ENCODE measurements at regions not wholly inside any gene's neighbourhood (a gene's known extent, or its start where the extent isn't known, plus 50 kb on each side); places are given as distances from the start of the nearest gene placed in this dataset.

DNA sequence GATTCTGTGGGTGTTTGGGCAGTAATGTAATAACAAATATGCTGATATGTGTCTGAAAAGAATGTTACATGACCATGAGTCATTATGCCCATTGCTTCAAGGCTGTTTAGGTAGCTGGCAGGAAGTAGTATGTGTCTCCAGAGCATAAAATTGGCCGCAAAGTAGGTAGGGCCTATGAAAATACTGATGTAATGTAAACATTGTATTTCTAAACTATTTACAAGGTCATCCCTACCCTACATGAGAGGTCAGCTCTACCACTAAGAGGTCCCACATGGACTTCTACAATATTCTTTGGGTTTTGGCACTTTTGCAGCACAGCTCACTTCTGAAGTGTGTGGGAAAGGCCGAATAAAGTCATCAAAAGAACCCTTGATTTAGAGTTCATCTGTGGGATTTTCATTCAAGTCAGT is 301.9 kb downstream of the AHR start (continued):
- TF ChIP-seq ZNF572 (CRISPR knock-in tag; IDR thresholded peaks at IDR 0.05), result no peak
- no peak for TF ChIP-seq CREM (IDR thresholded peaks at IDR 0.05)
- TF ChIP-seq CREM (CRISPR knock-in tag; IDR thresholded peaks at IDR 0.05), result no peak
- no peak for TF ChIP-seq ATAD3A (CRISPR knock-in tag; IDR thresholded peaks at IDR 0.05)
- TF ChIP-seq, protein P1, sequence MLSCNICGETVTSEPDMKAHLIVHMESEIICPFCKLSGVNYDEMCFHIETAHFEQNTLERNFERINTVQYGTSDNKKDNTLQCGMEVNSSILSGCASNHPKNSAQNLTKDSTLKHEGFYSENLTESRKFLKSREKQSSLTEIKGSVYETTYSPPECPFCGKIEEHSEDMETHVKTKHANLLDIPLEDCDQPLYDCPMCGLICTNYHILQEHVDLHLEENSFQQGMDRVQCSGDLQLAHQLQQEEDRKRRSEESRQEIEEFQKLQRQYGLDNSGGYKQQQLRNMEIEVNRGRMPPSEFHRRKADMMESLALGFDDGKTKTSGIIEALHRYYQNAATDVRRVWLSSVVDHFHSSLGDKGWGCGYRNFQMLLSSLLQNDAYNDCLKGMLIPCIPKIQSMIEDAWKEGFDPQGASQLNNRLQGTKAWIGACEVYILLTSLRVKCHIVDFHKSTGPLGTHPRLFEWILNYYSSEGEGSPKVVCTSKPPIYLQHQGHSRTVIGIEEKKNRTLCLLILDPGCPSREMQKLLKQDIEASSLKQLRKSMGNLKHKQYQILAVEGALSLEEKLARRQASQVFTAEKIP (CRISPR knock-in tag; IDR thresholded peaks at IDR 0.05; ENCODE audit: borderline replicate concordance), result no peak
- no peak for TF ChIP-seq MIXL1 (CRISPR knock-in tag; IDR thresholded peaks at IDR 0.05)
- no peak for TF ChIP-seq ZKSCAN8 (CRISPR knock-in tag; IDR thresholded peaks at IDR 0.05; ENCODE audit: borderline replicate concordance)
- TF ChIP-seq ZBTB21 (CRISPR knock-in tag; IDR thresholded peaks at IDR 0.05), result no peak

DNA sequence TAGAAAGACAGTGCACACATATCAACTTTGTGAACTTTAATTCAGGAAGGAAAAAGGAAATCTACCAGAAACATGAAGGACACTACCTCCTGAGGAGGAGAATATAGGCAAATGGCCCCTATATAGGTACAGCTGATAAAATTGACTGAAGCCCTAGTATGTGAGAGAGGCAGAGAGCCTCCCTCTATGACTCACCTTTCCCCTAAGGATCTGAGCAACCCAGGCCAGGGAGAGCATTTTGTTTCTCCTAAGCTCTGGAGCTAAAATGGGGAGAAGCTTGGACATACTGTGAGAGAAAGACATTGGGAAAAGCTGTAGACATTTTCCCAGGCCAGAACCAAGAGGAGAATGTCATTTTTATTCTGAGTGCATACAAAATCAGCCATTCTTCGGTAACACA is 303.5 kb downstream of the AHR start:
- H3K4me2 ChIP-seq (ENCODE audit: low read depth, low read length), result no peak overlapping the region
- POLR2A ChIA-PET, result no interaction called here
- no peak for DNase-seq (ENCODE audit: low spot score)
- H3K36me3 ChIP-seq (replicated peaks in 1 of 2; ENCODE audit: control insufficient read depth in 1 of 2, insufficient read depth in 2 of 2, low read length in 2 of 2), result no peaks in the 10 kb centered on the region
- H3K79me2 ChIP-seq (ENCODE audit: insufficient read depth, low read length), result no peaks in the 10 kb centered on the region
- no peaks in the 10 kb centered on the region for H4K20me1 ChIP-seq (ENCODE audit: insufficient read depth, low read length)
- H3K9ac ChIP-seq (ENCODE audit: insufficient read depth, low read depth, low read length), result no peak overlapping the region
- H2AFZ ChIP-seq (ENCODE audit: low read length), result no peak overlapping the region
- TF ChIP-seq ZNF773 (CRISPR knock-in tag; IDR thresholded peaks at IDR 0.05; ENCODE audit: borderline replicate concordance), result no peak
- no peak for TF ChIP-seq KDM6A (CRISPR knock-in tag; IDR thresholded peaks at IDR 0.05; ENCODE audit: low read depth)
- TF ChIP-seq, protein P2, sequence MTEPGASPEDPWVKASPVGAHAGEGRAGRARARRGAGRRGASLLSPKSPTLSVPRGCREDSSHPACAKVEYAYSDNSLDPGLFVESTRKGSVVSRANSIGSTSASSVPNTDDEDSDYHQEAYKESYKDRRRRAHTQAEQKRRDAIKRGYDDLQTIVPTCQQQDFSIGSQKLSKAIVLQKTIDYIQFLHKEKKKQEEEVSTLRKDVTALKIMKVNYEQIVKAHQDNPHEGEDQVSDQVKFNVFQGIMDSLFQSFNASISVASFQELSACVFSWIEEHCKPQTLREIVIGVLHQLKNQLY (CRISPR knock-in tag; IDR thresholded peaks at IDR 0.05), result no peak
- TF ChIP-seq KDM4B (CRISPR knock-in tag; IDR thresholded peaks at IDR 0.05), result no peak
- no peak for TF ChIP-seq HMGA1 (CRISPR knock-in tag; conservative IDR thresholded peaks at IDR 0.05)
- TF ChIP-seq, protein P3, sequence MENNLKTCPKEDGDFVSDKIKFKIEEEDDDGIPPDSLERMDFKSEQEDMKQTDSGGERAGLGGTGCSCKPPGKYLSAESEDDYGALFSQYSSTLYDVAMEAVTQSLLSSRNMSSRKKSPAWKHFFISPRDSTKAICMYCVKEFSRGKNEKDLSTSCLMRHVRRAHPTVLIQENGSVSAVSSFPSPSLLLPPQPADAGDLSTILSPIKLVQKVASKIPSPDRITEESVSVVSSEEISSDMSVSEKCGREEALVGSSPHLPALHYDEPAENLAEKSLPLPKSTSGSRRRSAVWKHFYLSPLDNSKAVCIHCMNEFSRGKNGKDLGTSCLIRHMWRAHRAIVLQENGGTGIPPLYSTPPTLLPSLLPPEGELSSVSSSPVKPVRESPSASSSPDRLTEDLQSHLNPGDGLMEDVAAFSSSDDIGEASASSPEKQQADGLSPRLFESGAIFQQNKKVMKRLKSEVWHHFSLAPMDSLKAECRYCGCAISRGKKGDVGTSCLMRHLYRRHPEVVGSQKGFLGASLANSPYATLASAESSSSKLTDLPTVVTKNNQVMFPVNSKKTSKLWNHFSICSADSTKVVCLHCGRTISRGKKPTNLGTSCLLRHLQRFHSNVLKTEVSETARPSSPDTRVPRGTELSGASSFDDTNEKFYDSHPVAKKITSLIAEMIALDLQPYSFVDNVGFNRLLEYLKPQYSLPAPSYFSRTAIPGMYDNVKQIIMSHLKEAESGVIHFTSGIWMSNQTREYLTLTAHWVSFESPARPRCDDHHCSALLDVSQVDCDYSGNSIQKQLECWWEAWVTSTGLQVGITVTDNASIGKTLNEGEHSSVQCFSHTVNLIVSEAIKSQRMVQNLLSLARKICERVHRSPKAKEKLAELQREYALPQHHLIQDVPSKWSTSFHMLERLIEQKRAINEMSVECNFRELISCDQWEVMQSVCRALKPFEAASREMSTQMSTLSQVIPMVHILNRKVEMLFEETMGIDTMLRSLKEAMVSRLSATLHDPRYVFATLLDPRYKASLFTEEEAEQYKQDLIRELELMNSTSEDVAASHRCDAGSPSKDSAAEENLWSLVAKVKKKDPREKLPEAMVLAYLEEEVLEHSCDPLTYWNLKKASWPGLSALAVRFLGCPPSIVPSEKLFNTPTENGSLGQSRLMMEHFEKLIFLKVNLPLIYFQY (CRISPR knock-in tag; IDR thresholded peaks at IDR 0.05; ENCODE audit: borderline replicate concordance), result no peak
- TF ChIP-seq SNRNP70 (IDR thresholded peaks at IDR 0.05; ENCODE audit: low read depth, low read length), result no peak
- TF ChIP-seq AKAP8 (CRISPR knock-in tag; IDR thresholded peaks at IDR 0.05), result no peak
- TF ChIP-seq ZNF510 (CRISPR knock-in tag; IDR thresholded peaks at IDR 0.05; ENCODE audit: low read depth), result no peak
- no peak for TF ChIP-seq ZNF160 (CRISPR knock-in tag; IDR thresholded peaks at IDR 0.05)
- TF ChIP-seq ZNF235 (CRISPR knock-in tag; IDR thresholded peaks at IDR 0.05; ENCODE audit: borderline replicate concordance), result no peak
- no peaks in the 10 kb centered on the region for H3K9me3 ChIP-seq (ENCODE audit: low read length)
- FAIRE-seq, result no peak
- CTCF ChIA-PET (ENCODE audit: low intra/inter-chr PET ratio, low total read pairs), result no interaction called here
- WGBS (ENCODE audit: low lambda C conversion rate), result 0% methylated on average over 1 of the region's 1 CpG
- H3K4me1 ChIP-seq (ENCODE audit: insufficient read depth, low read length), result peaks cover 13% of the 10 kb centered on the region
- no peaks in the 10 kb centered on the region for H3K27me3 ChIP-seq (ENCODE audit: control insufficient read depth in 1 of 2, insufficient read depth in 2 of 2, low read length in 2 of 2)
- no peak for ATAC-seq
- intact Hi-C loops (cut with micrococcal nuclease; ENCODE audit: unreplicated experiment) (no loop called here), in situ Hi-C loops (cut with HindIII; ENCODE audit: extremely low pct_ligation_motif_present, low pct_unique_long_range_greater_than_20kb) (no loop called here)
- BruUV-seq (replicated peaks), result no TSS peak
- no peak overlapping the region for H3K27ac ChIP-seq (ENCODE audit: extremely low read length, insufficient read depth, low read length)
- no peak overlapping the region for H3K4me3 ChIP-seq (replicated peaks in 1 of 3; ENCODE audit: insufficient read depth in 1 of 3, low read depth in 2 of 3, low read length in 3 of 3)

Measured in HepG2 (cell line).